ENCODE measurements at regions not wholly inside any gene's neighbourhood (a gene's known extent, or its start where the extent isn't known, plus 50 kb on each side); places are given as distances from the start of the nearest gene placed in this dataset.

GRCh38 chr12:98062464-98063245, 452.7 kb upstream of the TMPO start:
- H3K4me3 ChIP-seq (ENCODE audit: low read length) = no peak overlapping the region
- Mint-ChIP-seq H3K27ac (no peak overlapping the region), H3K4me3 (no peak overlapping the region), H3K36me3 (no peaks in the 10 kb centered on the region), H3K4me1 (peaks cover 0 to 2% (median 0%) of the 10 kb centered on the region in 7 donors), H3K27me3 (peaks cover 0 to 15% (median 4%) of the 10 kb centered on the region in 5 donors), H3K9me3 (peaks cover 0 to 3% (median 0%) of the 10 kb centered on the region in 11 donors)
- H3K27me3 ChIP-seq (ENCODE audit: control insufficient read depth in 2 of 2, insufficient read depth in 2 of 2, low read length in 2 of 2) = no peaks in the 10 kb centered on the region
- POLR2A ChIA-PET = no interaction called here
- no peak for DNase-seq
- no peaks in the 10 kb centered on the region for H3K36me3 ChIP-seq (ENCODE audit: control insufficient read depth in 2 of 3, insufficient read depth in 3 of 3, low read length in 3 of 3)
- ATAC-seq = no peak
- no peaks in the 10 kb centered on the region for H3K4me1 ChIP-seq (ENCODE audit: control insufficient read depth in 2 of 2, insufficient read depth in 2 of 2, low read length in 2 of 2)
- no peaks in the 10 kb centered on the region for H3K9me3 ChIP-seq (ENCODE audit: control insufficient read depth in 2 of 3, low read length in 3 of 3)
- intact Hi-C loops (cut with micrococcal nuclease) = no loop called here
- H3K27ac ChIP-seq (ENCODE audit: low read depth, low read length) = no peak overlapping the region
- CTCF ChIA-PET = no interaction called here

- no peaks in the 10 kb centered on the region for H3K9me3 ChIP-seq (ENCODE audit: control insufficient read depth in 2 of 3, low read length in 3 of 3)
- CTCF ChIA-PET = no interaction called here
- no peak for DNase-seq
- H3K4me1 ChIP-seq (ENCODE audit: control insufficient read depth in 2 of 2, insufficient read depth in 2 of 2, low read length in 2 of 2) = no peaks in the 10 kb centered on the region
- intact Hi-C loops (cut with micrococcal nuclease) = no loop called here
- peaks cover 0 to 15% (median 4%) of the 10 kb centered on the region in 5 donors for H3K27me3 Mint-ChIP-seq
- H3K27ac Mint-ChIP-seq = no peak overlapping the region
- H3K4me1 Mint-ChIP-seq = peaks cover 0 to 2% (median 0%) of the 10 kb centered on the region in 7 donors
- peaks cover 0 to 3% (median 0%) of the 10 kb centered on the region in 11 donors for H3K9me3 Mint-ChIP-seq
- no peak overlapping the region for H3K27ac ChIP-seq (ENCODE audit: low read depth, low read length)
- no peaks in the 10 kb centered on the region for H3K36me3 ChIP-seq (ENCODE audit: control insufficient read depth in 2 of 3, insufficient read depth in 3 of 3, low read length in 3 of 3)
- no peak for ATAC-seq
- no peak overlapping the region for H3K4me3 ChIP-seq (ENCODE audit: low read length)
- POLR2A ChIA-PET = no interaction called here
- no peaks in the 10 kb centered on the region for H3K36me3 Mint-ChIP-seq
- no peaks in the 10 kb centered on the region for H3K27me3 ChIP-seq (ENCODE audit: control insufficient read depth in 2 of 2, insufficient read depth in 2 of 2, low read length in 2 of 2)
- no peak overlapping the region for H3K4me3 Mint-ChIP-seq
Observed at GRCh38 chr12:98064501-98064900, 450.9 kb upstream of the TMPO start.

GRCh38 chr12:98067795-98068194, 447.6 kb upstream of the TMPO start:
- H3K9me3 ChIP-seq (ENCODE audit: control insufficient read depth in 2 of 3, low read length in 3 of 3) = no peaks in the 10 kb centered on the region
- H3K27ac Mint-ChIP-seq = no peak overlapping the region
- ATAC-seq (no peak), DNase-seq (no peak)
- H3K27me3 Mint-ChIP-seq = peaks cover 0 to 9% (median 4%) of the 10 kb centered on the region in 5 donors
- no peak overlapping the region for H3K4me3 ChIP-seq (ENCODE audit: low read length)
- no peaks in the 10 kb centered on the region for H3K36me3 Mint-ChIP-seq
- H3K4me3 Mint-ChIP-seq = no peak overlapping the region
- H3K9me3 Mint-ChIP-seq = peaks cover 0 to 3% (median under 1%) of the 10 kb centered on the region in 11 donors
- H3K36me3 ChIP-seq (ENCODE audit: control insufficient read depth in 2 of 3, insufficient read depth in 3 of 3, low read length in 3 of 3) = no peaks in the 10 kb centered on the region
- CTCF ChIA-PET = no interaction called here
- no peak overlapping the region for H3K27ac ChIP-seq (ENCODE audit: low read depth, low read length)
- no peaks in the 10 kb centered on the region for H3K4me1 ChIP-seq (ENCODE audit: control insufficient read depth in 2 of 2, insufficient read depth in 2 of 2, low read length in 2 of 2)
- peaks cover 0 to 2% (median 0%) of the 10 kb centered on the region in 7 donors for H3K4me1 Mint-ChIP-seq
- POLR2A ChIA-PET = no interaction called here
- H3K27me3 ChIP-seq (ENCODE audit: control insufficient read depth in 2 of 2, insufficient read depth in 2 of 2, low read length in 2 of 2) = no peaks in the 10 kb centered on the region
- intact Hi-C loops (cut with micrococcal nuclease) = no loop called here

- Mint-ChIP-seq H3K27me3 (peaks cover 0 to 7% (median 0%) of the 10 kb centered on the region in 5 donors), H3K27ac (no peak overlapping the region), H3K9me3 (peaks cover 0 to 4% (median 1%) of the 10 kb centered on the region in 11 donors), H3K4me3 (no peak overlapping the region), H3K36me3 (peaks cover 0 to 3% (median 0%) of the 10 kb centered on the region in 5 donors), H3K4me1 (no peaks in the 10 kb centered on the region)
- Histone ChIP-seq H3K27me3 (ENCODE audit: control insufficient read depth in 2 of 2, insufficient read depth in 2 of 2, low read length in 2 of 2) (no peaks in the 10 kb centered on the region), H3K36me3 (ENCODE audit: control insufficient read depth in 2 of 3, insufficient read depth in 3 of 3, low read length in 3 of 3) (no peaks in the 10 kb centered on the region), H3K4me3 (ENCODE audit: low read length) (no peak overlapping the region), H3K9me3 (ENCODE audit: control insufficient read depth in 2 of 3, low read length in 3 of 3) (no peaks in the 10 kb centered on the region), H3K4me1 (ENCODE audit: control insufficient read depth in 2 of 2, insufficient read depth in 2 of 2, low read length in 2 of 2) (no peaks in the 10 kb centered on the region), H3K27ac (ENCODE audit: low read depth, low read length) (no peak overlapping the region)
- intact Hi-C loops (cut with micrococcal nuclease) = no loop called here
- ChIA-PET CTCF (no interaction called here), POLR2A (no interaction called here)
- ATAC-seq = no peak
- no peak for DNase-seq
Observed at GRCh38 chr12:98073610-98074009, 441.8 kb upstream of the TMPO start.

GRCh38 chr12:98074286-98074685, 441.1 kb upstream of the TMPO start:
- intact Hi-C loops (cut with micrococcal nuclease) = no loop called here
- Mint-ChIP-seq H3K27me3 (peaks cover 0 to 8% (median 0%) of the 10 kb centered on the region in 5 donors), H3K4me1 (no peaks in the 10 kb centered on the region), H3K9me3 (peaks cover 0 to 4% (median 1%) of the 10 kb centered on the region in 11 donors), H3K4me3 (no peak overlapping the region), H3K27ac (no peak overlapping the region), H3K36me3 (peaks cover 0 to 3% (median 0%) of the 10 kb centered on the region in 5 donors)
- Histone ChIP-seq H3K27ac (ENCODE audit: low read depth, low read length) (no peak overlapping the region), H3K4me3 (ENCODE audit: low read length) (no peak overlapping the region), H3K9me3 (ENCODE audit: control insufficient read depth in 2 of 3, low read length in 3 of 3) (no peaks in the 10 kb centered on the region), H3K36me3 (ENCODE audit: control insufficient read depth in 2 of 3, insufficient read depth in 3 of 3, low read length in 3 of 3) (no peaks in the 10 kb centered on the region), H3K4me1 (ENCODE audit: control insufficient read depth in 2 of 2, insufficient read depth in 2 of 2, low read length in 2 of 2) (no peaks in the 10 kb centered on the region), H3K27me3 (ENCODE audit: control insufficient read depth in 2 of 2, insufficient read depth in 2 of 2, low read length in 2 of 2) (no peaks in the 10 kb centered on the region)
- DNase-seq = no peak
- ChIA-PET CTCF (no interaction called here), POLR2A (no interaction called here)
- ATAC-seq = no peak

- ChIA-PET POLR2A (no interaction called here), CTCF (no interaction called here)
- Histone ChIP-seq H3K4me3 (ENCODE audit: low read length) (no peak overlapping the region), H3K4me1 (ENCODE audit: control insufficient read depth in 2 of 2, insufficient read depth in 2 of 2, low read length in 2 of 2) (no peaks in the 10 kb centered on the region), H3K36me3 (ENCODE audit: control insufficient read depth in 2 of 3, insufficient read depth in 3 of 3, low read length in 3 of 3) (no peaks in the 10 kb centered on the region), H3K27ac (ENCODE audit: low read depth, low read length) (no peak overlapping the region), H3K27me3 (ENCODE audit: control insufficient read depth in 2 of 2, insufficient read depth in 2 of 2, low read length in 2 of 2) (no peaks in the 10 kb centered on the region), H3K9me3 (ENCODE audit: control insufficient read depth in 2 of 3, low read length in 3 of 3) (no peaks in the 10 kb centered on the region)
- ATAC-seq (no peak), DNase-seq (no peak)
- Mint-ChIP-seq H3K36me3 (no peaks in the 10 kb centered on the region), H3K4me1 (no peaks in the 10 kb centered on the region), H3K9me3 (peaks cover 0 to 9% (median 3%) of the 10 kb centered on the region in 11 donors), H3K4me3 (no peak overlapping the region), H3K27ac (no peak overlapping the region), H3K27me3 (peaks cover 0 to 13% (median 0%) of the 10 kb centered on the region in 5 donors)
- intact Hi-C loops (cut with micrococcal nuclease) = no loop called here
Observed at GRCh38 chr12:98084391-98084790, 431.0 kb upstream of the TMPO start.
